K562 (cell line): ENCODE measurements at regions not wholly inside any gene's neighbourhood (a gene's known extent, or its start where the extent isn't known, plus 50 kb on each side); places are given as distances from the start of the nearest gene placed in this dataset.

Experiments
- ATAC-seq: fragments of 200-7000 bp; cut with Tn5 transposase; 3 replicates; pipeline ENCODE4 v1.9.1; 2020; ENCODE audit warnings: moderate library complexity
- BruUV-seq: library from RNA; stranded (reverse); fragments of 400-500 nt; replicated peaks from 2 replicates; lab custom pipeline; 2021; lab: Mats Ljungman, UMichigan
- CTCF ChIA-PET: fragments of 300-600 bp; formaldehyde crosslinking; extraction: SDS; loops from one replicate; lab custom pipeline; 2021; ENCODE audit warnings: low intra/inter-chr PET ratio; lab: Yijun Ruan, JAX
- POLR2A ChIA-PET: fragments of 300-600, 350-650 bp; sonication (Branson Sonifier 250); formaldehyde crosslinking; extraction: SDS; loops from one replicate; lab custom pipeline; 2021; ENCODE audit warnings: antibody characterized with exemption, inconsistent platforms; lab: Yijun Ruan, JAX
- DNase-seq, 4 experiments: peaks; one replicate each; pipeline versions ENCODE4 v3.0.0 to v3.0.0-alpha.2; 2011 to 2018; ENCODE audit warnings: low spot score in 3 of 4, mixed read lengths in 3 of 4; ENCODE audit errors: extremely low read depth in 1 of 4
- FAIRE-seq: peaks from 2 replicates; lab custom pipeline; 2011; peaks lifted over from hg19 to GRCh38; lab: Jason Lieb, UNC
- H2AFZ ChIP-seq: 2 replicates; pipeline ENCODE4 v1.6.0; 2011; ENCODE audit warnings: low read depth, low read length, control low read depth, inconsistent platforms
- H3K27ac ChIP-seq: fragments of 200-600 bp; 3 replicates; pipeline ENCODE4 v1.8.0; 2011; ENCODE audit warnings: low read depth, mild to moderate bottlenecking, control low read depth, inconsistent platforms, low read length, moderate library complexity, mixed read lengths; ENCODE audit errors: extremely low read depth
- H3K27me3 ChIP-seq, 2 experiments: fragments of 300-600 bp in 1 of 2; 2 replicates in 1 of 2; 3 replicates in 1 of 2; pipeline versions ENCODE4 v1.6.0 to v1.8.0; 2011; ENCODE audit warnings: inconsistent platforms in 2 of 2, low read length in 2 of 2, mild to moderate bottlenecking in 1 of 2, mixed read lengths in 1 of 2, moderate library complexity in 1 of 2; ENCODE audit not compliant: control insufficient read depth in 2 of 2, insufficient read depth in 2 of 2
- H3K36me3 ChIP-seq: fragments of 300-600 bp; 3 replicates; pipeline ENCODE4 v1.8.0; 2011; ENCODE audit warnings: mild to moderate bottlenecking, low read length, inconsistent platforms; ENCODE audit not compliant: control insufficient read depth, insufficient read depth
- H3K4me1 ChIP-seq, 2 experiments: fragments of 200-600 bp in 1 of 2; replicated peaks in 1 of 2; 2 replicates in 1 of 2; 3 replicates in 1 of 2; pipeline versions ENCODE4 v1.5.1 to v1.8.0; 2011; ENCODE audit warnings: inconsistent platforms in 2 of 2, low read length in 2 of 2, mild to moderate bottlenecking in 1 of 2, mixed read lengths in 1 of 2, moderate library complexity in 1 of 2; ENCODE audit not compliant: control insufficient read depth in 2 of 2, insufficient read depth in 2 of 2
- H3K4me2 ChIP-seq: 2 replicates; pipeline ENCODE4 v1.6.1; 2011; ENCODE audit warnings: low read length, control low read depth, inconsistent platforms, mixed read lengths; ENCODE audit not compliant: insufficient read depth
- H3K4me3 ChIP-seq: fragments of 200-600 bp; sonication (generic), shearing (Covaris generic); 2 replicates; pipeline ENCODE4 v1.5.1; 2016; ENCODE audit warnings: control low read depth, inconsistent platforms
- H3K79me2 ChIP-seq: fragments of 200-600 bp; 3 replicates; pipeline ENCODE4 v1.8.0; 2011; ENCODE audit warnings: low read length, inconsistent platforms; ENCODE audit not compliant: control insufficient read depth, insufficient read depth
- H3K9ac ChIP-seq, 2 experiments: 2 replicates each; pipeline versions ENCODE4 v1.6.0 to v1.6.1; 2011; ENCODE audit warnings: low read depth in 2 of 2, low read length in 2 of 2, control low read depth in 1 of 2, inconsistent platforms in 1 of 2, mild to moderate bottlenecking in 1 of 2, mixed read lengths in 1 of 2; ENCODE audit not compliant: insufficient read depth in 1 of 2
- H3K9me1 ChIP-seq: one replicate; pipeline ENCODE4 v1.6.0; 2011; ENCODE audit warnings: inconsistent platforms, mild to moderate bottlenecking, low read length, moderate library complexity; ENCODE audit not compliant: control insufficient read depth, insufficient read depth
- H3K9me3 ChIP-seq: replicated peaks from 2 replicates; pipeline ENCODE4 v1.5.1; 2011; ENCODE audit warnings: low read depth, low read length, inconsistent platforms; ENCODE audit not compliant: control insufficient read depth, insufficient read depth
- H4K20me1 ChIP-seq: replicated peaks from 2 replicates; pipeline ENCODE4 v1.6.1; 2011; ENCODE audit warnings: low read length, inconsistent platforms, mixed read lengths; ENCODE audit not compliant: control insufficient read depth, insufficient read depth
- KLF6 ChIP-seq: fragments of 250-450 bp; sonication (Bioruptor Pico); IDR thresholded peaks from 2 replicates; pipeline ENCODE4 v1.4.0; 2020; ENCODE audit warnings: mild to moderate bottlenecking, moderate library complexity, borderline replicate concordance
- NCOA4 ChIP-seq: fragments of 450-650 bp; IDR thresholded peaks from 2 replicates; pipeline ENCODE4 v1.6.1; 2018; ENCODE audit warnings: mild to moderate bottlenecking; ENCODE audit not compliant: partially characterized antibody
- RBM25 ChIP-seq: fragments of 200-400 bp; formaldehyde crosslinking; IDR thresholded peaks from 2 replicates; pipeline ENCODE4 v1.6.1; 2018; ENCODE audit warnings: low read length, low read depth, moderate library complexity; ENCODE audit not compliant: severe bottlenecking
- SAP30 ChIP-seq: fragments of 200-600 bp; sonication (generic); IDR thresholded peaks from 2 replicates; pipeline ENCODE4 v1.6.1; 2012; ENCODE audit warnings: borderline replicate concordance, low read depth, mild to moderate bottlenecking, moderate library complexity, low read length, control low read depth, inconsistent platforms; ENCODE audit not compliant: insufficient read depth, poor library complexity, severe bottlenecking
- SFPQ ChIP-seq: fragments of 200-400 bp; formaldehyde crosslinking; IDR thresholded peaks from 2 replicates; pipeline ENCODE4 v1.6.1; 2017; ENCODE audit warnings: mild to moderate bottlenecking, low read depth, low read length, moderate library complexity
- SMAD3 ChIP-seq: fragments of 450-650 bp; formaldehyde crosslinking; conservative IDR thresholded peaks from 2 replicates; pipeline ENCODE4 v1.4.0; 2020; ENCODE audit warnings: mild to moderate bottlenecking
- ZBTB26 ChIP-seq: fragments of 450-650 bp; formaldehyde crosslinking; IDR thresholded peaks from 2 replicates; pipeline ENCODE4 v1.4.0; 2022; ENCODE audit warnings: missing genetic modification characterization
- ZNF318 ChIP-seq, 2 experiments: fragments of 450-650 bp; IDR thresholded peaks; 2 replicates each; pipeline ENCODE4 v1.6.1; 2016; ENCODE audit warnings: mild to moderate bottlenecking in 2 of 2, borderline replicate concordance in 1 of 2, low read depth in 1 of 2, moderate library complexity in 1 of 2
- in situ Hi-C: fragments of 300-500 bp; cut with MboI; formaldehyde crosslinking; loops from 4 replicates; pipeline ENCODE4 v1.15.0; 2018; ENCODE audit warnings: inconsistent platforms, mixed read lengths
- intact Hi-C: fragments of 100-400 bp; cut with micrococcal nuclease; formaldehyde crosslinking; loops from 2 replicates; pipeline ENCODE4 v1.14.2; 2022
- TF ChIP-seq, protein P1 (sequence below): fragments of 250-450 bp; sonication (Bioruptor Pico); IDR thresholded peaks from 2 replicates; pipeline ENCODE4 v1.4.0; 2020; ENCODE audit warnings: borderline replicate concordance

DNA sequence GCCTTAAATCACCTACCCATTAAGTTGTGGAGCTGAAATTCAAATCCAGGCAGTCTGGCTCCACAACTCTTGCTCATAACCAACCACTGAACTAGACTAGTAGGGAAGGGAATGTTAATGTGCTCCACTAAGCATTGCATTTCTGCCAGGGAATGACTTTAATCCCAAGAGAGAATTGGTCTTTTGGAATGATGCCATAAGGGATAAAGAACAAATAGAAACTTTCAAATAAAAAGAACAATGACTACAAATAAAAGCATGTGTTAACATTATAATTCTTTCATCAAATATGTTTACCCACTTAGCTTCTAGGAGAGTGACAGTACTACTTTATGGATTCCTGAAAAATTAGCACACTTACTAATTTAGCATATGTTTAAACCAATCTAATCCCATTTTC lies 905.9 kb downstream of the CENPC start:
- Histone ChIP-seq H3K9me1 (no peaks in the 10 kb centered on the region), H3K27me3 (no peaks in the 10 kb centered on the region), H3K4me3 (no peak overlapping the region), H4K20me1 (no peaks in the 10 kb centered on the region), H3K36me3 (no peaks in the 10 kb centered on the region), H3K4me1 (no peaks in the 10 kb centered on the region), H3K79me2 (no peaks in the 10 kb centered on the region), H3K9me3 (0 out of 2 replicates have a peak, but pooled peaks cover 2% of the 10 kb centered on the region), H3K9ac (no peak overlapping the region), H3K4me2 (no peak overlapping the region), H3K27ac (no peak overlapping the region), H2AFZ (no peak overlapping the region)
- intact Hi-C loops = no loop called here
- DNase-seq (no peak), FAIRE-seq (no peak), ATAC-seq (no peak)
- ChIA-PET CTCF (no interaction called here), POLR2A (no interaction called here)
- no TSS peak for BruUV-seq
- in situ Hi-C loops = no loop called here
- TF ChIP-seq KLF6 (CRISPR knock-in tag) (no peak), SMAD3 (CRISPR knock-in tag) (no peak), ZBTB26 (CRISPR knock-in tag) (no peak), ZNF318 (IDR thresholded peaks at IDR 0.05; ENCODE audit: borderline replicate concordance in 1 of 2, low read depth in 1 of 2) (no peak), RBM25 (no peak), SFPQ (no peak), NCOA4 (no peak), SAP30 (no peak)
- TF ChIP-seq, protein P1, sequence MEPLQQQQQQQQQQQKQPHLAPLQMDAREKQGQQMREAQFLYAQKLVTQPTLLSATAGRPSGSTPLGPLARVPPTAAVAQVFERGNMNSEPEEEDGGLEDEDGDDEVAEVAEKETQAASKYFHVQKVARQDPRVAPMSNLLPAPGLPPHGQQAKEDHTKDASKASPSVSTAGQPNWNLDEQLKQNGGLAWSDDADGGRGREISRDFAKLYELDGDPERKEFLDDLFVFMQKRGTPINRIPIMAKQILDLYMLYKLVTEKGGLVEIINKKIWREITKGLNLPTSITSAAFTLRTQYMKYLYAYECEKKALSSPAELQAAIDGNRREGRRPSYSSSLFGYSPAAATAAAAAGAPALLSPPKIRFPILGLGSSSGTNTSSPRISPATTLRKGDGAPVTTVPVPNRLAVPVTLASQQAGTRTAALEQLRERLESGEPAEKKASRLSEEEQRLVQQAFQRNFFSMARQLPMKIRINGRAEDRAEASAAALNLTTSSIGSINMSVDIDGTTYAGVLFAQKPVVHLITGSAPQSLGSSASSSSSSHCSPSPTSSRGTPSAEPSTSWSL (CRISPR knock-in tag) = no peak
